Smooth muscle cell (in vitro differentiated cells): ENCODE measurements at regions not wholly inside any gene's neighbourhood (a gene's known extent, or its start where the extent isn't known, plus 50 kb on each side); places are given as distances from the start of the nearest gene placed in this dataset.

ENCODE experiments used
- DNase-seq: peaks from one replicate; lab custom pipeline; 2025; ENCODE audit not compliant: unreplicated experiment; lab: John Stamatoyannopoulos, UW
- H2AFZ ChIP-seq: fragments of 200-600 bp; sonication (generic); 2 replicates; pipeline ENCODE4 v1.6.0; 2016; ENCODE audit warnings: antibody characterized with exemption, low read depth, mild to moderate bottlenecking
- H3F3A ChIP-seq: fragments of 200-600 bp; sonication (generic); 2 replicates; pipeline ENCODE4 v1.6.0; 2017; ENCODE audit warnings: antibody characterized with exemption, low read depth
- H3K27ac ChIP-seq: fragments of 200-600 bp; sonication (generic); 2 replicates; pipeline ENCODE4 v1.5.1; 2016; ENCODE audit warnings: low read depth, mild to moderate bottlenecking
- H3K27me3 ChIP-seq: fragments of 200-600 bp; sonication (generic); 2 replicates; pipeline ENCODE4 v1.6.1; 2016; ENCODE audit warnings: low read depth, mild to moderate bottlenecking
- H3K36me3 ChIP-seq: fragments of 200-600 bp; sonication (generic); 2 replicates; pipeline ENCODE4 v1.5.1; 2016; ENCODE audit warnings: low read depth
- H3K4me1 ChIP-seq: fragments of 200-600 bp; sonication (generic); 2 replicates; pipeline ENCODE4 v1.5.1; 2016; ENCODE audit warnings: low read depth
- H3K4me2 ChIP-seq: fragments of 200-600 bp; sonication (generic); 2 replicates; pipeline ENCODE4 v1.6.0; 2016; ENCODE audit warnings: mild to moderate bottlenecking
- H3K4me3 ChIP-seq: fragments of 200-600 bp; sonication (generic); 2 replicates; pipeline ENCODE4 v1.5.1; 2016; ENCODE audit warnings: mild to moderate bottlenecking
- H3K79me2 ChIP-seq: fragments of 200-600 bp; sonication (generic); 2 replicates; pipeline ENCODE4 v1.6.0; 2016; ENCODE audit warnings: low read depth, mild to moderate bottlenecking
- H3K9ac ChIP-seq: fragments of 200-600 bp; sonication (generic); 2 replicates; pipeline ENCODE4 v1.6.0; 2016; ENCODE audit warnings: low read depth
- H3K9me3 ChIP-seq: fragments of 200-600 bp; sonication (generic); replicated peaks from 2 replicates; pipeline ENCODE4 v1.5.1; 2016; ENCODE audit warnings: low read depth
- H4K20me1 ChIP-seq: fragments of 200-600 bp; sonication (generic); 2 replicates; pipeline ENCODE4 v1.6.0; 2016; ENCODE audit warnings: low read depth
- CTCF ChIP-seq: fragments of 200-600 bp; sonication (generic); IDR thresholded peaks from 2 replicates; pipeline ENCODE4 v1.5.1; 2017; ENCODE audit warnings: borderline replicate concordance, mild to moderate bottlenecking, antibody characterized with exemption; ENCODE audit not compliant: insufficient read depth, poor library complexity, severe bottlenecking
- WGBS: methylation state at CpG from one replicate; pipeline ENCODE4 v1.1.7; 2016; ENCODE audit warnings: low lambda C conversion rate; 5-methylcytosine and 5-hydroxymethylcytosine counted together

- Histone ChIP-seq H3K4me3 (no peak overlapping the region), H3K36me3 (no peaks in the 10 kb centered on the region), H3K4me2 (no peak overlapping the region), H3K79me2 (no peaks in the 10 kb centered on the region), H3K9ac (no peak overlapping the region), H3K9me3 (no peaks in the 10 kb centered on the region), H2AFZ (no peak overlapping the region), H3K27me3 (no peaks in the 10 kb centered on the region), H3K4me1 (no peaks in the 10 kb centered on the region), H3F3A (no peaks in the 10 kb centered on the region), H4K20me1 (no peaks in the 10 kb centered on the region), H3K27ac (no peak overlapping the region)
- no peak for TF ChIP-seq CTCF
- DNase-seq, result no peak
- 95% methylated on average over 2 of the region's 2 CpGs for WGBS
Observed at GRCh38 chr7:12777257-12777656, 89.8 kb downstream of the ARL4A start.

- Histone ChIP-seq H3K4me1 (no peaks in the 10 kb centered on the region), H3K4me2 (no peak overlapping the region), H3K27me3 (no peaks in the 10 kb centered on the region), H3K9ac (no peak overlapping the region), H3K79me2 (no peaks in the 10 kb centered on the region), H3K4me3 (no peak overlapping the region), H3K9me3 (no peaks in the 10 kb centered on the region), H3K36me3 (no peaks in the 10 kb centered on the region), H3K27ac (no peak overlapping the region), H3F3A (no peaks in the 10 kb centered on the region), H4K20me1 (no peaks in the 10 kb centered on the region), H2AFZ (peak overlapping the region; percentile 25)
- no peak for DNase-seq
- no peak for TF ChIP-seq CTCF
- WGBS, result 62% methylated on average over 3 of the region's 3 CpGs
Observed at GRCh38 chr7:12779947-12780346, 92.5 kb downstream of the ARL4A start.

- Histone ChIP-seq H3F3A (no peaks in the 10 kb centered on the region), H3K36me3 (no peaks in the 10 kb centered on the region), H3K9me3 (no peaks in the 10 kb centered on the region), H3K4me1 (no peaks in the 10 kb centered on the region), H3K27ac (no peak overlapping the region), H3K79me2 (no peaks in the 10 kb centered on the region), H3K4me2 (no peak overlapping the region), H3K27me3 (no peaks in the 10 kb centered on the region), H3K4me3 (no peak overlapping the region), H2AFZ (no peak overlapping the region), H3K9ac (no peak overlapping the region), H4K20me1 (no peaks in the 10 kb centered on the region)
- no peak for DNase-seq
- TF ChIP-seq CTCF, result no peak
- WGBS, result 97% methylated on average over 1 of the region's 1 CpG
Observed at GRCh38 chr7:12783421-12784095, 96.1 kb downstream of the ARL4A start.

- no peaks in the 10 kb centered on the region for H3K79me2 ChIP-seq
- no peak for TF ChIP-seq CTCF
- H3K4me3 ChIP-seq, result no peak overlapping the region
- H3K36me3 ChIP-seq, result no peaks in the 10 kb centered on the region
- no peak overlapping the region for H3K27ac ChIP-seq
- no peaks in the 10 kb centered on the region for H3F3A ChIP-seq
- no peak for DNase-seq
- no peak overlapping the region for H2AFZ ChIP-seq
- WGBS, result 95% methylated on average over 4 of the region's 4 CpGs
- H3K4me1 ChIP-seq, result no peaks in the 10 kb centered on the region
- H3K27me3 ChIP-seq, result no peaks in the 10 kb centered on the region
- H4K20me1 ChIP-seq, result no peaks in the 10 kb centered on the region
- no peak overlapping the region for H3K9ac ChIP-seq
- H3K9me3 ChIP-seq, result no peaks in the 10 kb centered on the region
- no peak overlapping the region for H3K4me2 ChIP-seq
Observed at GRCh38 chr7:12785473-12785872, 98.0 kb downstream of the ARL4A start.
